HG03095 (cell line): ENCODE measurements at regions not wholly inside any gene's neighbourhood (a gene's known extent, or its start where the extent isn't known, plus 50 kb on each side); places are given as distances from the start of the nearest gene placed in this dataset.

Source experiments
- ATAC-seq: cut with Tn5 transposase; IDR thresholded peaks from one replicate; pipeline ENCODE4 v1.9.1; 2021; ENCODE audit warnings: moderate library complexity; ENCODE audit not compliant: unreplicated experiment

DNA sequence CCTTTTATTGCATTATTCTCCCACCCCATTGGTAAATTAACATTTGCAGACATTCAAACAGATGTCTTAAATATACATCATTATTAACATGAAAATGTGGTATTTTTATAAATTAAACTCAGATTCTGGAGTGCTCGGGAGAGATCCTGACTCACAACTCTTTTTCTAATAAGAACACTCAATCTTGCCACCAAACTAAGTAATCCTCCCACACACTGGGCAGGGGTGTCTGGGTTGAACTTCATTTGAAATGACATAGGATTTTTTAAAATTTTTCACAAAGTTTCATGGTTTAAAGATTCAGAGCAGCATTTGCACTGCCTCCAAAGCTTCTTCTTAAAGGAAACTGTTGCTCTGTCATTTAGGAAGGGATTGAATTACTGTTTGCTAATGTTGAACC is 754.3 kb downstream of the MECOM start:
- no peak for ATAC-seq

DNA sequence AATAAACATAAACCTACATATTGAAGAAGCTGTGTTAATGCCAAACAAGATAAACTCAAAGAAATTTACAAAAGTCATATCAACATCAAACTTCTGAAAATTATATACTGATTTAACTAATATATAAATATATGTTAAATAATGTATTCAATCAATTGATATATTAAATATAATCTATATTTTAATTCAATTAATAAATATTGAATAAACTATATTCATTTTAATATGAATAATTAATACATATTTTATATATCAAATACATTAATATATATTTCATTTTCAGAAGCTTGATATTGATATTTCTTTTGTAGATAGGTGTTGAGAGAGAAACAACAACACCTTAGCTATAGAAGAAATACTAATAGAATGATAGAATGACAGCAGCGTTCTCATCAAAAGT is 768.1 kb downstream of the MECOM start:
- ATAC-seq, result no peak

DNA sequence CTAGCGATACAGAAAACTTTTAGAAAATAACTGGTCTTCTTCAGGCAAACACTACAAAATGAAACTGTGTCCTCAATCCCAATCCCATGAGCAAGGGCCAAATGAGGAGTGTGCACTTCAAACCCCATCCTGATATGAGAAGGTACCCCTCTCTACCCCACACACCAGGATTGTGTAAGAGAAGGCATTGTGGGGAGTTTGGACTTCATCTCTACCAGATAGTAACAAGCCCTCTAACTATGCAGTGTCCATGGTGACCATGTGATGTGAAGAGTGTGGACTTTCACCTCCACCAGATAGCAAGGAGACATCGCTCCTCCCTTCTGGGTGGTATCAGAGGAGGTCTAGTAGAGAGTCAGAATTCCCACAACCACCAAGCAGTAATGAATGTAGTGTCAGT is 769.3 kb downstream of the MECOM start:
- ATAC-seq, result no peak

DNA sequence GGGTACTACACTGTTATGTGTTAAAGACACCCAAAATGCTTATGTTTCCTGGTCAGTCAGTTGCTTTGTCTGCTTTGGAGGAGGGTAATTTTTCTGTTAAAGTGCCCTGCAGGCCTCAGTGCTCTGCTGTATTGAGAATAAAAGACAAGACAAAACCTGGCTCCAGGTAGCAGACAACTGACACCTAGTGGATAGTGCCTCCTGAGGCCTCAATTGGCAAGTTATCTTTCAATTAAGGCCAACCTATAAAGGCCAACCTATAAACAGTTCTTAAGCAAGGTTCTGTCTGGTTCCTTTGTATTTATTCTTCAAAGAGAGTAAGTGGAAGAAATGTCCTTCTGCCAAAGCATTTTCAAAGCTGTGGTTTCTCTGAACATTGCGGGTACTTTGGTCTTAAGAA is 773.8 kb downstream of the MECOM start:
- ATAC-seq, result no peak

DNA sequence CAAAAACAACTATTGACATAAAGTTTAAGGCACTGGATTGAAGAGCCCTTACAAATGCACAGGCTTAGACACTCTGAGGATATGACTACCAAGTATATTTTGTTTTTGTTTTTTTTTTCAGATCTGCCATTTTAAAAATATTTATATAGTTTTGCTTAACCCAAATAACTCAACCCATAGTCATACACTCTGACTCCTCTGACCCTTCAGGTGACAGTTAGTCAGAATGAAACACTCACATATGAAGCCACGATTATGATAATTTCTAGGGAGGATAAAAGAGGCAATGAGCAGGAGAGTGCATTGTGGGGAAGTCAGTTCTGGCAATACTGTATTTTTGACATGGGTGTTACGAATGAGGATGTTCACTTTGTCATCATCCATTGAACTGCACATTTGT is 774.7 kb downstream of the MECOM start:
- no peak for ATAC-seq

DNA sequence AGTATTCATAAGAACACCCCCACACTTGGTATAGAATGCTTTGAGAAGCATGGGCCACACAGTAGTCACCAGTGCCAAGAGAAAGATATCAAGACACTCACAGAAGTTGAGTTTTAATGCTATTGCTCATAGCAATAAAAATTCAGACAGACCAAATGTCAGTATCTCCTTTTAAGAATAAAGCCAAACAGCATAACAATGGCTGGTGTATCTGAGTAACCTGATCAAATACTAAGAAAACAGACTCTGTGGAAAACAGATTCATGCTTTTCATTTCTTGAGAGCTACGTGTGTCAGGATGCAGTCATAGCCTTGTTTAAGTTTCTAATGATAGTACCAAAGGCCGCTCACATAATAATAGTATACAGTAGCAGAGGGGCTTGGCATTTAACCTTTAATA is 778.5 kb downstream of the MECOM start:
- ATAC-seq, result no peak

- ATAC-seq, result no peak
These were observed 779.1 kb downstream of the MECOM start for GRCh38 chr3:168884353-168884903.

GRCh38 chr3:168883145-168883544 is 780.4 kb downstream of the MECOM start:
- ATAC-seq, result no peak

DNA sequence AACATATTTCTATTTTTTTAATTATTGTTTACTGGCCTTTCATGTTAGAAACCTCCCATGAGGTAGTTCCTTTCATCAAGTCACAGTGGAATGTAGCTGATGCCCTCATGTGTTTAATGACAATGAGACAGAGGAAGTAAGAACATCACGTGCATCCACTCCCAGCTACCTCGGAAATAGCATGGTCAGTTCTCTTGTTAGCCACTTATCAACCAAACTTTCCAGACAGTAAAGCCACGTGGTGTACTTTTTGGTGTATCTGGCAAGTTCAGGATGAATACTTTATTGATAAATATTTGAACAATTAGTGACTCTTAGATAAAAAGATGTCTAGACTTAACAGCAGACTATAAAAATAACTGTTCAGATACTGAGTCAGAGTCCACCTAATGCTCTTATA is 781.7 kb downstream of the MECOM start:
- ATAC-seq, result no peak

DNA sequence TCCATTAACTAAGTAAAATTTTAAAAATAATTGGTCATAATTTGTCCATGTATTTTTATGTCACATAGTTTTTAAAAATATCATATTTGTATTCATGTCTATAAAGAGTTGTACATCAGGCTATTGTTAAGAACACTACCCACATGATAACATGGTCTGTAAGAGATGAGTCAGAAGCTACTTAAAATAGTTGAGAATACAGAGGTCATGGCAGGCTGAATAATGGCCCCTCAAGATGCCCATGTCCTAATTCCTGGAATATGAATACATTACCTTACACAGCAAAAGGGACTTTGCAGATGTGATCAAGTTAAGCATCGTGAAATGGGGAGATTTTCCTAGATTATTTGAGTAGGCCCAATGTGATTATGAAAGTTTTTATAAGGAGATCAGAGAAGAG is 782.9 kb upstream of the GOLIM4 start:
- no peak for ATAC-seq

- no peak for ATAC-seq
These were observed 782.2 kb upstream of the GOLIM4 start for GRCh38 chr3:168877899-168878298.

DNA sequence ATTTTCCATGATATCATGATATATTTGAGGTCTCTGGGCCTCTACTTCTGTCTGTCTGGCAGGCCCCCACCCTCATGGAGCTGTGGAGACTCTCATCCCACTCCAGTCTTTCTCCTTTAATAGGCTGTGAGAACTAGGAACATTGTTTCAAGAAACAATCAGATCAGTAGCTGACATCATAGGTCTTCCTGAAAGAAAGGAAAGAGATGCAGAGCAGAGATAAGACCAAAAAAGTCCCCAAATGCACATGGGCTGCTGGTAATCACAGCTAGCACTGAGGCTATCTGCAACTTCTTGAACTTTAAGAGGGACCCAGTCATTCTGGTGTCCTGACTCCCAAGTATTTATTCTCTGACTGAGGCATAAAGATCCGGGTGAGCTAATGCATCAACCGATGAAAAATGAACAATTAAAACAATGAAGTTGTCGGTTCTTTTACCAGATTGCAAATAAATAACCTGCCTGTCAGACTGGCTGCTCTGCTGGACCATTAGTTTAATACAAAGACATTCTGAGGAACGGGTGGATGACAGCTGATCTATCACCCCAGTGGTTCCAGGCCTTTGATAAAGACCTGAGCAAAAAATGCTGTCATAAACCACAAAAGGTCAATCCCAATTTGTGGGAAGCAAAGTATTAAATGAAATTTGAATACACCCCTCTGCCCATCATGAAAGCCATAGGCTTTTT is 780.8 kb upstream of the GOLIM4 start:
- no peak for ATAC-seq

DNA sequence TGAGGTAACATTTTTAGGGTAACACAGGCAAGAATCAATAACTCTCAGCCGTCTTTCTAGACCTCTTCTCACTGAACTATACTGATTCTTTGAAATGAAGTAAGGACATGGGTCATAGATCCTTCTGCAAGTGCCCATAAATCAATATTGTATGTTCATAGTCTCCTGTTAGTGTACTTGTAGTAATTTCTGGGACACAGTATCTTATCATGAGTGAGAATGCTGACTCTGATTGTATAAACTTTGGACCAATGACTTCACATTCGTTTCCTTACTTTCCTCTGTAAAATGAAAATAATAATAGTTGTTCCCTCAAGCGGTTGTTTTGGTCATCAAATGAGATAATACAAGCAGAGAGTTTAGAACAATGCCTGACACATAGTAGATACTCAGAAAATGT is 777.1 kb upstream of the GOLIM4 start:
- ATAC-seq, result no peak

GRCh38 chr3:168870892-168871291 is 775.2 kb upstream of the GOLIM4 start:
- no peak for ATAC-seq

DNA sequence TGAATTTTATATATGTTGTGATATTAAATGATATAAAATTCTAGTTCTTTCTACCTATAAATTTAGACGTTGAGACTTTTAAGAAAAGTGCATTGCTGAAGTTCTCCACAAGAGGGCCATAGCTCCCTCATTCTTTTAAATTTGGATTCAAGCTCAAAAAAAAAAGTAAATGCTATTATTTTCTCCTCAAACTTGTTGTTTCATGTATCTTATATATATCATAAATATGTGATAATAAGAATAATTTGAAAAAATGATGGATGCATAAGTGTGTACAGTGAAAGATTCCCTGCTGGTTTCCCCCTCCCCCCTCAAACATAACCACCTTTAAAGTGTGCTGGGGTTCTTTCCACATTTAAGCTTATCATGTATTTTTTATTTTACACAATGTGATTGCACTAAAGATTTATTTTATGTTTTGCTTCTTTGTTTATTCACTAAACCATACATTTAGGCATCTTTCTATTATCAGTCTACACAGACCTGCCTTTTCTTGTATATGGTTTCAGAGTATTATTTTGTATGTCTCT is 769.4 kb upstream of the GOLIM4 start:
- no peak for ATAC-seq

- ATAC-seq, result no peak
These were observed 768.6 kb upstream of the GOLIM4 start for GRCh38 chr3:168864107-168865021.

- ATAC-seq, result no peak
These were observed 767.8 kb upstream of the GOLIM4 start for GRCh38 chr3:168863561-168863960.

- ATAC-seq, result no peak
These were observed 766.7 kb upstream of the GOLIM4 start for GRCh38 chr3:168862466-168862865.

GRCh38 chr3:168860592-168860991 is 764.9 kb upstream of the GOLIM4 start:
- no peak for ATAC-seq

DNA sequence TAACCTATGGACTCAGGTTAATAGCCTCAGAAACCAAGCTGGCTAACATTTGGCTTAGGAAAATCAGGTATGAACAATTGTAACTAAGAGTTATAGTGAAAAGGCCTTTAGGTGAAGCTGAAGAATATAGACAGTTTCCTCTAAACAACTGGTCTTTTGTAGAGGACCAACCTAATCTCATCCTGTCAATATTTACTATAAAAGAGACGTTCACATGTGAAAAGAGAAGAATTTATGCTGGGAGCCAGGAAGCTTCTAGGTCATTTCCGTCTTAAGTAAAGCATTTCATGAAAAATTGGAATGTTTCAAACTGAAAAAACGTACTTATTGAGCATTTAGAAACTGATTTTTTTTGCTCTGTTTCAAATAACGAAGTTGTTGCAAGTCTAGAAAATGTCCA is 764.3 kb upstream of the GOLIM4 start:
- no peak for ATAC-seq

- no peak for ATAC-seq
These were observed 763.9 kb upstream of the GOLIM4 start for GRCh38 chr3:168859574-168859973.

DNA sequence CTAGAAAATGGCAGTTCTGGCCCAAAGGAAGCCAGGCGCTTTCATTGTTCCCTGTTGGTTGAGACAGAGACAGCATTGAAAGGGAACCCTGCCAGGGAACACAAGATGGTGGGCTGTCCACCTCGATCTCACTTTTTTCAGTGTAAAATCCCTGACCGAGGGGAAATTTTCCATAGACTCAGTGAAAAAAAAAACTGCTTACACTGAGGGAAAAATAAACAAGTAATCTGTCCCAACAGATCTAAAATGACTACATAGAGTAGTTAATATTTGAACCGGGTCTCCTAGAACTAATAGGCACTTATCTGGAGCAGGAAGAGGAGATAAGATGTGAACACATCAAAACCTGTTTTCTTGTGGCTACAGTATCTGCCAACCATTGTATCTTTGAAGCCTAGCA is 763.4 kb upstream of the GOLIM4 start:
- no peak for ATAC-seq
